ENCODE measurements at regions not wholly inside any gene's neighbourhood (a gene's known extent, or its start where the extent isn't known, plus 50 kb on each side); places are given as distances from the start of the nearest gene placed in this dataset.

DNA sequence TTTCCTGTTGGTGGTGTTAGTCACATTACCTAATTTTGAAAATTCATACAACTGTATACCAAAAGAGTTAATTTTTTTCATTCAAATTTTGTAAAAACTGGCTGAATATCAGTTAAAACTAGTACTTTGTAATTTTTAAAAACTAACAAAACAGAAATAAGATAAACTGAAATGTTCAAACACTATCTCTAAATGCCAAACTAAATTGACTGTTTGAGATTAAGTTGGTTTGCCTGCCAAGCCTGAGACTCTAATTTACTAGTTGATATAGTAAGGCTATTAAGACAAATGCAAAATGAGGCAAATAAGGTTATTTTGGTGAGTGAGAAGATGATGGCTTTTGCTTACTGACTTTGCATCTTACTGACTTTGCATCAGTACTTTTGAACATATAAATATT is 1134.9 kb upstream of the LRRN3 start:
- TF ChIP-seq, protein P1, sequence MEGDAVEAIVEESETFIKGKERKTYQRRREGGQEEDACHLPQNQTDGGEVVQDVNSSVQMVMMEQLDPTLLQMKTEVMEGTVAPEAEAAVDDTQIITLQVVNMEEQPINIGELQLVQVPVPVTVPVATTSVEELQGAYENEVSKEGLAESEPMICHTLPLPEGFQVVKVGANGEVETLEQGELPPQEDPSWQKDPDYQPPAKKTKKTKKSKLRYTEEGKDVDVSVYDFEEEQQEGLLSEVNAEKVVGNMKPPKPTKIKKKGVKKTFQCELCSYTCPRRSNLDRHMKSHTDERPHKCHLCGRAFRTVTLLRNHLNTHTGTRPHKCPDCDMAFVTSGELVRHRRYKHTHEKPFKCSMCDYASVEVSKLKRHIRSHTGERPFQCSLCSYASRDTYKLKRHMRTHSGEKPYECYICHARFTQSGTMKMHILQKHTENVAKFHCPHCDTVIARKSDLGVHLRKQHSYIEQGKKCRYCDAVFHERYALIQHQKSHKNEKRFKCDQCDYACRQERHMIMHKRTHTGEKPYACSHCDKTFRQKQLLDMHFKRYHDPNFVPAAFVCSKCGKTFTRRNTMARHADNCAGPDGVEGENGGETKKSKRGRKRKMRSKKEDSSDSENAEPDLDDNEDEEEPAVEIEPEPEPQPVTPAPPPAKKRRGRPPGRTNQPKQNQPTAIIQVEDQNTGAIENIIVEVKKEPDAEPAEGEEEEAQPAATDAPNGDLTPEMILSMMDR (IDR thresholded peaks at IDR 0.05), result no peak
- TF ChIP-seq POLR2A (IDR thresholded peaks at IDR 0.05) (no peak), POLR2AphosphoS5 (IDR thresholded peaks at IDR 0.05) (no peak)
